ENCODE measurements at regions not wholly inside any gene's neighbourhood (a gene's known extent, or its start where the extent isn't known, plus 50 kb on each side); places are given as distances from the start of the nearest gene placed in this dataset.

- TF ChIP-seq CTCF (optimal IDR thresholded peaks at IDR 0.05 in 1 of 3, IDR thresholded peaks at IDR 0.05 in 1 of 3, conservative IDR thresholded peaks at IDR 0.05 in 1 of 3; ENCODE audit: extremely low read depth in 1 of 3, insufficient read depth in 2 of 3, low read length in 3 of 3), result no peak
- no peak for TF ChIP-seq EZH2 (IDR thresholded peaks at IDR 0.05; ENCODE audit: low read length)
These were observed 418.6 kb downstream of the TMEM38B start for GRCh38 chr9:106112935-106113334.
